Esophagus muscularis mucosa (tissue), 4 donors: ENCODE measurements at regions not wholly inside any gene's neighbourhood (a gene's known extent, or its start where the extent isn't known, plus 50 kb on each side); places are given as distances from the start of the nearest gene placed in this dataset.

Source experiments
- EP300 ChIP-seq: sonication (generic); formaldehyde crosslinking; IDR thresholded peaks from one replicate; pipeline ENCODE4 v1.6.1; 2017; ENCODE audit warnings: antibody characterized with exemption
- POLR2A ChIP-seq: fragments of 450-650 bp; IDR thresholded peaks from one replicate; pipeline ENCODE4 v1.6.1; 2017; ENCODE audit warnings: antibody characterized with exemption, moderate library complexity, mild to moderate bottlenecking, low read depth
- POLR2AphosphoS5 ChIP-seq, 2 donors: sonication (generic); formaldehyde crosslinking; IDR thresholded peaks; one replicate each; pipeline ENCODE4 v1.6.1; 2017; ENCODE audit warnings: antibody characterized with exemption in 2 of 2
- TF ChIP-seq, protein P1 (sequence below), 3 experiments: fragments of 200-600 bp in 2 of 3; fragments of 450-650 bp in 1 of 3; sonication (generic) in 2 of 3; IDR thresholded peaks; one replicate each; pipeline ENCODE4 v1.5.1; 2017 to 2019; ENCODE audit warnings: antibody characterized with exemption in 3 of 3, mild to moderate bottlenecking in 2 of 3, moderate library complexity in 1 of 3

DNA sequence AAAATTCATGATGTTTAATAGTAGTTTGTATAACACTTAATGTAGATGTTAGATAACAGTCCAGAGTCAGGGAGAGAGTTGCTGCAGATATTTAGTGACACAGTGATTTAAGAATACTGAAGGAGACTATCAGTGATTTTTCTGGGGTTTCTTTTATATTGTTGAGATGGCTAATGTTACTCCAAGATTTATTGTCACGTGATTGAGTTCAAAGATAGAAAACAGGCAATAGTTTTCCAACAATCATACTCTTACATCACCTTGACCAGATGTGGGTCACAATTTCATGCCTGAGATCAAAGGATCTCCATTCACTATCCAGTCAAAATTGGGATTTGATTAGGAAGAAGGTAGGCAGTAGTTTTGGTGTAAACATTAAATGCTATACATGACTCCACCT, 580.0 kb upstream of the ARRDC3 start:
- TF ChIP-seq, protein P1, sequence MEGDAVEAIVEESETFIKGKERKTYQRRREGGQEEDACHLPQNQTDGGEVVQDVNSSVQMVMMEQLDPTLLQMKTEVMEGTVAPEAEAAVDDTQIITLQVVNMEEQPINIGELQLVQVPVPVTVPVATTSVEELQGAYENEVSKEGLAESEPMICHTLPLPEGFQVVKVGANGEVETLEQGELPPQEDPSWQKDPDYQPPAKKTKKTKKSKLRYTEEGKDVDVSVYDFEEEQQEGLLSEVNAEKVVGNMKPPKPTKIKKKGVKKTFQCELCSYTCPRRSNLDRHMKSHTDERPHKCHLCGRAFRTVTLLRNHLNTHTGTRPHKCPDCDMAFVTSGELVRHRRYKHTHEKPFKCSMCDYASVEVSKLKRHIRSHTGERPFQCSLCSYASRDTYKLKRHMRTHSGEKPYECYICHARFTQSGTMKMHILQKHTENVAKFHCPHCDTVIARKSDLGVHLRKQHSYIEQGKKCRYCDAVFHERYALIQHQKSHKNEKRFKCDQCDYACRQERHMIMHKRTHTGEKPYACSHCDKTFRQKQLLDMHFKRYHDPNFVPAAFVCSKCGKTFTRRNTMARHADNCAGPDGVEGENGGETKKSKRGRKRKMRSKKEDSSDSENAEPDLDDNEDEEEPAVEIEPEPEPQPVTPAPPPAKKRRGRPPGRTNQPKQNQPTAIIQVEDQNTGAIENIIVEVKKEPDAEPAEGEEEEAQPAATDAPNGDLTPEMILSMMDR (IDR thresholded peaks at IDR 0.05) = no peak
- TF ChIP-seq POLR2A = no peak
- no peak for TF ChIP-seq POLR2AphosphoS5 (IDR thresholded peaks at IDR 0.05)
- no peak for TF ChIP-seq EP300
